H1 (cell line): ENCODE measurements at regions not wholly inside any gene's neighbourhood (a gene's known extent, or its start where the extent isn't known, plus 50 kb on each side); places are given as distances from the start of the nearest gene placed in this dataset.

Experiments
- CTCF ChIA-PET: fragments of 300-600 bp; sonication (Branson Sonifier 250); formaldehyde crosslinking; loops from one replicate; lab custom pipeline; 2021; ENCODE audit not compliant: partially characterized antibody; lab: Charles Lee
- POLR2A ChIA-PET: fragments of 300-600 bp; sonication (Branson Sonifier 250); formaldehyde crosslinking; loops from one replicate; lab custom pipeline; 2021; ENCODE audit warnings: inconsistent platforms; ENCODE audit not compliant: partially characterized antibody; lab: Charles Lee
- DNase-seq, 2 experiments: peaks; one replicate each; pipeline versions ENCODE4 v3.0.0 to v3.0.0-alpha.2; 2010 to 2022; ENCODE audit warnings: low spot score in 2 of 2, low read depth in 1 of 2, mixed read lengths in 1 of 2
- FAIRE-seq: peaks from 2 replicates; lab custom pipeline; 2011; peaks lifted over from hg19 to GRCh38; lab: Jason Lieb, UNC
- H2AFZ ChIP-seq: 2 replicates; pipeline ENCODE4 v1.8.1; 2012; ENCODE audit warnings: low read length, inconsistent platforms
- H2AK5ac ChIP-seq: 2 replicates; pipeline ENCODE4 v1.6.1; 2013; ENCODE audit warnings: low read depth, low read length
- H2BK120ac ChIP-seq: replicated peaks from 2 replicates; pipeline ENCODE3; 2013; ENCODE audit warnings: low read depth, low read length, inconsistent platforms
- H2BK12ac ChIP-seq: 2 replicates; pipeline ENCODE4 v1.6.1; 2013; ENCODE audit warnings: low read depth, low read length
- H2BK15ac ChIP-seq: 2 replicates; pipeline ENCODE4 v1.6.1; 2013; ENCODE audit warnings: low read length
- H2BK20ac ChIP-seq: 2 replicates; pipeline ENCODE4 v1.6.1; 2013; ENCODE audit warnings: low read length
- H2BK5ac ChIP-seq: 2 replicates; pipeline ENCODE4 v1.6.1; 2013; ENCODE audit warnings: low read depth, low read length
- H3K14ac ChIP-seq: 2 replicates; pipeline ENCODE4 v1.6.1; 2013; ENCODE audit warnings: inconsistent platforms; ENCODE audit not compliant: insufficient read length
- H3K18ac ChIP-seq: 2 replicates; pipeline ENCODE4 v1.6.1; 2013; ENCODE audit warnings: low read length; ENCODE audit errors: extremely low read depth
- H3K23ac ChIP-seq: 2 replicates; pipeline ENCODE4 v1.6.1; 2013; ENCODE audit warnings: inconsistent platforms; ENCODE audit not compliant: insufficient read length
- H3K23me2 ChIP-seq: 2 replicates; pipeline ENCODE4 v1.6.1; 2013; ENCODE audit warnings: low read depth, low read length
- H3K27ac ChIP-seq: 2 replicates; pipeline ENCODE4 v1.6.1; 2011; ENCODE audit warnings: low read depth, low read length, inconsistent platforms
- H3K27me3 ChIP-seq, 4 experiments: replicated peaks in 1 of 4; 1 replicate in 1 of 4; 2 replicates in 3 of 4; pipeline versions ENCODE4 v1.6.1 to v1.8.1; 2011 to 2013; ENCODE audit warnings: low read length in 3 of 4, mild to moderate bottlenecking in 3 of 4, inconsistent platforms in 2 of 4, mixed read lengths in 2 of 4, moderate library complexity in 1 of 4; ENCODE audit not compliant: control insufficient read depth in 3 of 4, insufficient read depth in 3 of 4; ENCODE audit errors: extremely low read depth in 1 of 4
- H3K36me3 ChIP-seq, 4 experiments: 2 replicates each; pipeline versions ENCODE4 v1.6.1 to v1.8.1; 2011 to 2013; ENCODE audit warnings: mild to moderate bottlenecking in 4 of 4, low read length in 3 of 4, moderate library complexity in 2 of 4, control low read depth in 1 of 4, inconsistent platforms in 1 of 4; ENCODE audit not compliant: insufficient read depth in 4 of 4, control insufficient read depth in 2 of 4
- H3K4ac ChIP-seq: replicated peaks from 2 replicates; pipeline ENCODE3; 2013; ENCODE audit warnings: low read length, low read depth, mixed read lengths, inconsistent platforms; ENCODE audit not compliant: insufficient read length
- H3K4me1 ChIP-seq, 4 experiments: replicated peaks in 1 of 4; 1 replicate in 1 of 4; 2 replicates in 3 of 4; pipeline versions ENCODE4 v1.6.1 to v1.8.1; 2011 to 2013; ENCODE audit warnings: low read length in 3 of 4, inconsistent platforms in 2 of 4, mixed read lengths in 1 of 4; ENCODE audit not compliant: insufficient read depth in 4 of 4, control insufficient read depth in 3 of 4
- H3K4me2 ChIP-seq, 2 experiments: 2 replicates each; pipeline versions ENCODE4 v1.6.1 to v1.8.1; 2011 to 2013; ENCODE audit warnings: low read depth in 2 of 2, low read length in 2 of 2, control low read depth in 1 of 2, inconsistent platforms in 1 of 2, mild to moderate bottlenecking in 1 of 2; ENCODE audit not compliant: insufficient read depth in 1 of 2
- H3K4me3 ChIP-seq, 4 experiments: fragments of 200-600, 300-600 bp in 1 of 4; sonication (generic), shearing (Covaris generic), sonication (Bioruptor Twin) in 1 of 4; 2 replicates each; pipeline versions ENCODE4 v1.5.1 to v1.8.1; 2011 to 2016; ENCODE audit warnings: low read length in 4 of 4, low read depth in 3 of 4, control low read depth in 2 of 4, inconsistent platforms in 2 of 4, mild to moderate bottlenecking in 2 of 4, mixed read lengths in 1 of 4, moderate library complexity in 1 of 4; ENCODE audit not compliant: insufficient read depth in 2 of 4; ENCODE audit errors: extremely low read depth in 1 of 4
- H3K56ac ChIP-seq: replicated peaks from 2 replicates; pipeline ENCODE3; 2013; ENCODE audit warnings: low read depth, mild to moderate bottlenecking, mixed read lengths, low read length, inconsistent platforms; ENCODE audit not compliant: insufficient read length
- H3K79me1 ChIP-seq: 2 replicates; pipeline ENCODE4 v1.6.1; 2013; ENCODE audit warnings: low read depth, low read length, control low read depth
- H3K79me2 ChIP-seq, 2 experiments: 2 replicates each; pipeline versions ENCODE4 v1.6.1 to v1.8.1; 2012 to 2013; ENCODE audit warnings: low read length in 2 of 2, mild to moderate bottlenecking in 2 of 2, inconsistent platforms in 1 of 2; ENCODE audit not compliant: insufficient read depth in 2 of 2, control insufficient read depth in 1 of 2
- H3K9ac ChIP-seq, 4 experiments: replicated peaks in 1 of 4; 1 replicate in 1 of 4; 2 replicates in 3 of 4; pipeline versions ENCODE4 v1.6.1 to v1.8.1; 2011 to 2013; ENCODE audit warnings: low read depth in 3 of 4, low read length in 3 of 4, control low read depth in 2 of 4, mild to moderate bottlenecking in 2 of 4, moderate library complexity in 2 of 4, inconsistent platforms in 1 of 4; ENCODE audit errors: extremely low read depth in 1 of 4
- H3K9me3 ChIP-seq, 2 experiments: 2 replicates each; pipeline versions ENCODE4 v1.6.1 to v1.8.1; 2012 to 2013; ENCODE audit warnings: mild to moderate bottlenecking in 2 of 2, moderate library complexity in 2 of 2, control low read depth in 1 of 2, inconsistent platforms in 1 of 2, low read depth in 1 of 2, low read length in 1 of 2, mixed read lengths in 1 of 2; ENCODE audit not compliant: insufficient read depth in 2 of 2
- H4K20me1 ChIP-seq, 2 experiments: replicated peaks in 1 of 2; 2 replicates each; pipeline versions ENCODE3 to v1.8.1; 2011 to 2013; ENCODE audit warnings: inconsistent platforms in 2 of 2, low read length in 2 of 2, mild to moderate bottlenecking in 1 of 2; ENCODE audit not compliant: insufficient read depth in 2 of 2, control insufficient read depth in 1 of 2
- H4K5ac ChIP-seq: 2 replicates; pipeline ENCODE4 v1.6.1; 2013; ENCODE audit warnings: low read length, low read depth, mixed read lengths, inconsistent platforms; ENCODE audit not compliant: insufficient read length
- H4K8ac ChIP-seq: 2 replicates; pipeline ENCODE4 v1.8.0; 2013; ENCODE audit warnings: mild to moderate bottlenecking, moderate library complexity, low read length, inconsistent platforms; ENCODE audit not compliant: insufficient read depth; ENCODE audit errors: extremely low read depth
- H4K91ac ChIP-seq: replicated peaks from 2 replicates; pipeline ENCODE3; 2013; ENCODE audit warnings: low read length, mixed read lengths, inconsistent platforms; ENCODE audit not compliant: insufficient read length
- FOSL1 ChIP-seq: IDR thresholded peaks from 2 replicates; pipeline ENCODE4 v1.6.1; 2011; ENCODE audit warnings: mild to moderate bottlenecking, low read depth, low read length, moderate library complexity; ENCODE audit not compliant: insufficient read depth
- MAFK ChIP-seq: IDR thresholded peaks from 2 replicates; pipeline ENCODE4 v1.6.1; 2012; ENCODE audit warnings: low read depth, mild to moderate bottlenecking, improper control_type of control experiment, low read length
- WGBS, 2 experiments: shearing (Covaris generic) in 1 of 2; methylation state at CpG; one replicate each; pipeline versions ENCODE4 v1.1.6 to v1.1.7; 2013 to 2015; ENCODE audit warnings: low lambda C conversion rate in 2 of 2, mixed read lengths in 2 of 2, inconsistent platforms in 1 of 2, low coverage in 1 of 2, missing lambda C conversion rate in 1 of 2; ENCODE audit not compliant: insufficient replicate concordance in 2 of 2, insufficient coverage in 1 of 2, insufficient read length in 1 of 2; ENCODE audit errors: extremely low coverage in 1 of 2, missing lambda C conversion rate in 1 of 2; 5-methylcytosine and 5-hydroxymethylcytosine counted together

DNA sequence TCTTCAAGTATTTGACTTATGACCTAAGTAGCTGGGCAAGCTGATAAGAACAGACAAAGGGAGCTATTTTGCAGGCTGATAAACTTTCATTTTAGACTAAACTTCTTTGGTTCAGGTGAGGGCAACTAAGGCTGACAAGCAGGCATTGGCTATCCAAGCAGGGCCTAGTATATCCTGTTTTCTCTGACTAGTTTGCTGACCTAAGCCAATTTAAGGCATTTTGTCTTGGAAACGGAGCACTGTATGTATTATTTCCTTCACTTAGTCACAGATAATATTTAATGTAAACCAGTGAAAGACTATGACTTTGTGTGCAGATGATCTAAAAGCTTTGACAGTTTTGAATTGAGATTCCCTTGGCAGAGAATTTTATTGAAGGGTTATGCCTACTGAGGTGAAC, 172.5 kb downstream of the POU4F1 start:
- CTCF ChIA-PET = interaction anchor here (0.6 to 2.0 kb wide), 3 partner anchors 8 to 13 kb away, joined by 3 to 6 read pairs (median 3); no protein-coding TSS in a partner anchor
- H3K36me3 ChIP-seq = no peaks in the 10 kb centered on the region
- H3K9ac ChIP-seq = no peak overlapping the region
- no peaks in the 10 kb centered on the region for H3K79me2 ChIP-seq
- no peak overlapping the region for H3K27ac ChIP-seq
- no peak overlapping the region for H3K14ac ChIP-seq
- no peak overlapping the region for H2BK20ac ChIP-seq
- H3K27me3 ChIP-seq = no peaks in the 10 kb centered on the region
- 84% methylated on average over 1 of the region's 1 CpG; no CpG with 5 or more reads in 1 of the 2 experiments for WGBS, 2 experiments
- no peak for FAIRE-seq
- no peak overlapping the region for H3K18ac ChIP-seq
- peak overlapping the region; percentile 95; the same call in 1 of the 2 replicates for H2AFZ ChIP-seq
- H2AK5ac ChIP-seq = no peak overlapping the region
- no peak overlapping the region for H3K23ac ChIP-seq
- H4K8ac ChIP-seq = no peak overlapping the region
- H2BK12ac ChIP-seq = no peak overlapping the region
- no peak overlapping the region for H4K5ac ChIP-seq
- POLR2A ChIA-PET = interaction anchor here (1.0 kb wide), 1 partner anchor 35 kb away, joined by 3 read pairs; no protein-coding TSS in a partner anchor
- H3K79me1 ChIP-seq = no peaks in the 10 kb centered on the region
- no peak overlapping the region for H2BK120ac ChIP-seq
- no peak for DNase-seq
- H3K9me3 ChIP-seq = no peaks in the 10 kb centered on the region
- no peak overlapping the region for H3K4ac ChIP-seq
- no peak overlapping the region for H4K91ac ChIP-seq
- TF ChIP-seq FOSL1 (no peak), MAFK (0 out of 2 replicates have a peak, but pooled peaks have one; percentile 21)
- no peaks in the 10 kb centered on the region for H3K23me2 ChIP-seq
- H3K4me3 ChIP-seq = no peak overlapping the region
- no peak overlapping the region for H3K56ac ChIP-seq
- H4K20me1 ChIP-seq = no peaks in the 10 kb centered on the region
- H3K4me2 ChIP-seq = peak overlapping the region; percentile 45 to 58; a peak in 2 of 4 replicates
- H2BK5ac ChIP-seq = no peak overlapping the region
- peaks cover 0 to 11% (median 5%) of the 10 kb centered on the region in 4 experiments; a peak in 6 of 7 replicates for H3K4me1 ChIP-seq
- H2BK15ac ChIP-seq = no peak overlapping the region
